ENCODE measurements at regions not wholly inside any gene's neighbourhood (a gene's known extent, or its start where the extent isn't known, plus 50 kb on each side); places are given as distances from the start of the nearest gene placed in this dataset.
"Not testable (repeated sequence)": the region's sequence is repeated elsewhere in the genome, so short reads cannot be mapped to it uniquely, and the experiment has no call there.

DNA sequence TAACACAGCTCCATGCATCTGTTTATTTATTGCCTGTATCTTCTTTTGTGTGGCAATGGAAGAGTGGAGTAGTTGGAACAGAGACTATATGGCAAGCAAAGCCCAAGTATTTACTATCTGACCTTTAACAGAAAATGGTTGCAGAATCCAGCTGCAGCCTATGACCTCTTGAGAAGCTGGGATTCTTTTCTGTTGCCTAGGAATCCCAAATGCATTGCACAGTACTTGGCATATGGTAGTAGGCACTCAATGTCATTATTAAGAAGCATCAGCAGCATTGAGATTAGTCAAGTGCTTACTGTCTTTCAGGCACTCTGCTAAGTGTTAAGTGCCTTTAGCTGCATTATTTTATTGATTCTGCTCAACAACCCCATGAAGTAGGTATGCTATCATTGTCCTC is 331.6 kb downstream of the CCDC85A start:
- no peak for DNase-seq

DNA sequence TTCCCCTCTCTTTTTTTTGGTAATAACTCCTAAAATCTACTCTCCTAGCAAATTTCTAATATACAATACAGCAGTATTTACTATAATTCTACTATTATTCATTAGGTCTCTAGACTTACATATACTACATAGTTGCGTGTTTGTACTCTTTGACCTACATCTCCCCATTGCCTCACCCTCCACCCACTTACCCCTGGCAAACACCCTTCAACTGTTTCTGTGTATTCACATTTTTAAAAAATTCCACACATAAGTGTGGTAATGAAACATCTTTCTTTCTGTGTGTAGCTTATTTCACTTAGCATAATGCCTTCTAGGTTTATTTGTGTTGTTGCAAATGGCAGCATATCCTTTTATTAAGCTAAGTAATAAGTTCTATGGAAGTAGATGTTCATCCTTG is 336.0 kb downstream of the CCDC85A start:
- DNase-seq: no peak

DNA sequence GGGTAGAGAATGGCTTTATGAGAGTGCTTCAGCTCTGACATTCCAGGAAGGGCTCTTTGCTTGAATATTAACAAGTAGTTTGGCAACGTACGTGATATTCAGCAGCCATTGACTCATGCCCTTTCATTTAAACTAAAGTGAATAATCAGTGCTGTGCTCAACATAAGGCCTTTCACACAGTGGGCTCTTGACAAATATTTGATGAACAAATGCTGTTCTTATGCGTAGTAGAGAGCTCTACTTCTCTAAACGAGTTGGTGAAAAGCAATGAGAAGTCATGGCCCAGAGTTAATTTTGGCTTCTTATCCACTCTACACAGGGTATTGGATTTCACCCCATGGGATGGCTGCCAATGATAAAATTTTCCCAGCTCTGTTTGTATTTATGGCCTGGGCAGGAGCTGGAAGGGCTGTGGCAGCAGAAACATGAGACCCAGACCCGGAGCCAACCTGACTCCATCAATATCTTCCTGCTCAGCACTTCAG is 338.9 kb downstream of the CCDC85A start:
- peak; percentile 1 for DNase-seq

DNA sequence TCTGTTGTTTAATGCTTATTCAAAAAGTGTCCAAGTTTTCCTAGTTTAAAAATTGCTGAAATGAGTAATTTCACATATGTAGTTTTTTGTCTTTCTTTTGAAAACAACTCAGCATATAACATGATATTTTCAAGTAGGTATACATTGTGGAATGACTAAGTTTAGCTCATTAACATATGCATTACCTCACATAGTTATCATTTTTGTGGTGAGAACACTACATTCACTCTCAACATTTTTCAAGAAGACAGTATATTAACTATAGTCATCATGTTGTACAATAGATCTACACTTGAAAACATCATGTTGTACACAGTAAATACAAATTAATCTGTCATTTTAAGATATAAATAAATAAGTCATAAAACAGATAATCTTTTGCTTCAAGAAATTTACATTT is 340.0 kb downstream of the CCDC85A start:
- DNase-seq: no peak

DNA sequence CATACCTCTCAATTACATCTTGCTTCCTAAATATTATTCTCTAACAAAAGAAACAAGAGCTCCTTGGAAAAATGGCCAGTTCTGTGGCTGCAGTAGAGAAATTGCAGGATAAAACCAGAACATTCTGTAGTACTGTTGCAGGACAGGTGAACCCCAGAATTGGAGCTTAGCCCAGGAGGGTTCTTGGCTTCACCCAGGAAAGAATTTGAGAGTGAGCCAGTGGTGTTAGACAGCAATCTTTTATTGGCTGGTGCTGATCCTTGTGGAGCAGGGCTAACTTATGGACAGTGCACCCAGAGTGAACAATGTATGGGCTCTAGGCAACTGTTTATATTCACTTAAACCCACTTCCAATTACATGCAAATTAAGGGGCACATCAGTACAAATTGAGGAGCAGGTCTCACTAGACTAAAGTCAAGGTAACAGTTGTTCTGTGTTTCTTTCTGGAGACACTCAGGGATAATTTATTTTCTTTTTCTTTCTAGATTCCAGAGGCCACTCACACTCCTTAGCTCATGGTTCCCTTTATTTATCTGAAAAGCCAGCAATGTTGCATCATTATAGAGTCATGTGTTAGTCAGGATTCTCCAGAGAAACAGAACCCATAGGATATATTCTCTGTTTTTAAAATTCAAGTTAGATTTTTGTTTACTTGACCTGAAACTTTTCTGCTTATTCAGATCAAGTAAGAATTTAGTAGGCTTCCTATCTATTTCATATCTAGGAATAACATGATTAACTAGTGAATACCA is 348.1 kb downstream of the CCDC85A start:
- DNase-seq: no peak

DNA sequence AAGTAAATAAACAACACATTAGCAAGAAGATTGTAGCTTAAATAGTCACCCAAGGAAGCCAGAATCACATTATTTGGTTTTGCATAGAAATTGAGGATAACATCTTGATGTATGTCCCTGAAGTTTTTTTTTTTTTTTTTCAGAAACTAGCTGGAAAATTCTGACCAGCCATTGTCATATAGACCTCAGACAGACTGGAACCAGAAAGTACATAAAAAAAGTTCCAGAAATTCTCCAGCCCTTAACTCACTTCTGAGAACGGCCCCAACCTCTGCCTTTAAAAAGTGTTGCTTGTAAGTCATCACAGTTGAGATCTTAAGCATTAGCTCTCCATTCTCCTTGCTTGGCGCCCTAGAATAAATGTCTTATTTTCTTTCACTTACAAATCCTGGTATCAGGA is 350.5 kb downstream of the CCDC85A start:
- DNase-seq: no peak

DNA sequence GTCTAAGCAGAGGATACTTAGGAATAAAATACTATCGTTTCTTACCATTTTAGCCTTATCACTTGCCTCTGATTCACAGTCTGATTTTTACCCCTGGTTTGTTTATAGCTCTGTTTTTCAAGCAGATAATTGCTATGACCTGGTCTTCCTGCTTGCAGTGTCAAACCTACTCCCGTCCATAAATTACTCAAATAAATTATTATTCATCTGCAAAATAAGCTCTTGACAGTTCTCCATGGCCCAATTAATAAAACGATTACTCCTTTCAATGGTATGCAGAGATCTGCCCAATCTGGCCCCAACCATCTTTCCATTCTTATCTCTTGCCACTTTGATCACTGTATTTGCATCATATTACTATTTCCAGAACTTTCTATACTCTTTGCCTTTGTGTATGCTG is 354.0 kb downstream of the CCDC85A start:
- DNase-seq: no peak

DNA sequence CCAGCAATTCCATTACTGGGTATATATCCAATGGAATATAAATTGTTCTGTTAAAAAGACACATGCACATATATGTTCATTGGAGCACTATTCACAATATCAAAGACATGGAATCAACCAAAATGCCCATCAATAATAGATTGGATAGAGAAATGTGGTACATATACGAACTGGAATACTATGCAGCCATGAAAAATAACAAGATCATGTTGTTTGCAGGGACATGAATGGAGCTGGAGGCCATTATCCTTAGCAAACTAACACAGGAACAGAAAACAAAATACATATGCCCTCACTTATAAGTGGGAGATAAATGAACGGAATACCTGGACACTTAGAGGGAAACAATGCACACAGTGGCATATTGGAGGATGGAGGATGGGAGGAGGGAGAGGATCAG is 355.8 kb downstream of the CCDC85A start:
- DNase-seq: no peak

DNA sequence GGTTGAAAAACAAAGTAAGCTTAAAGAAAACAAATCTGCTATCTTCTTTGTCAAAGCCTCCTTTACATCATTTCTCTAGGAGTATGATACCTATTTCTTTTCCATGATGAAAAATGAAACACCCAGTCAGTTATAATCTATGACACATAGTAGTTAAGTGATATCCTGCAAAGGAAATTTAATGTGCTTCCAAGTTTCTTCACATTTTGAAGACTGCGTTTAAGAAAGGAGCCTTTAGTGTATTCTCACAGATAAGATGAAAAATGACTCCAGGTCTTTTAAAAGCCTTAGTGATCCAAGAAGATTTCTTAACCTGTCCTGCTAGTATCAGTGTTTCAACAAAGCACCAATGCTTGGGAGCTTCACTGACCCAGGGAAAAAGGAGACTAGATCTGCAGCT is 356.7 kb downstream of the CCDC85A start:
- DNase-seq: no peak

DNA sequence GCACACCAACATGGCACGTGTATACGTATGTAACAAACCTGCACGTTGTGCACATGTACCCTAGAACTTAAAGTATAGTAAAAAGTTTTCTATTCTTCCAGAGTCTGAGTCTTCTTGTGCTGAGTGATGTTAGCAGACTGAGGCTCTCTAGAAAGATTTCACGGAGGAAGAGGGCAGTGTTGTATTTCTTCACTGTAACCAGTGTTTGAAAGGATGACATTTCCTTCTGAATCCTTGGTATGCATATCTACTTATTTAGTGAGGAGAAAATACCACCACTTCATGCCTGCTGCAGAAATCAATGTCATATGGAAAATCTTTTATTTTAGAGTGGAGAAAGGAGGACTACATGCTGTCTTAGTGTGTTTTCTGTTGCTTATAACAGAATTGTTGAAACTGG is 357.1 kb downstream of the CCDC85A start:
- no peak for DNase-seq

DNA sequence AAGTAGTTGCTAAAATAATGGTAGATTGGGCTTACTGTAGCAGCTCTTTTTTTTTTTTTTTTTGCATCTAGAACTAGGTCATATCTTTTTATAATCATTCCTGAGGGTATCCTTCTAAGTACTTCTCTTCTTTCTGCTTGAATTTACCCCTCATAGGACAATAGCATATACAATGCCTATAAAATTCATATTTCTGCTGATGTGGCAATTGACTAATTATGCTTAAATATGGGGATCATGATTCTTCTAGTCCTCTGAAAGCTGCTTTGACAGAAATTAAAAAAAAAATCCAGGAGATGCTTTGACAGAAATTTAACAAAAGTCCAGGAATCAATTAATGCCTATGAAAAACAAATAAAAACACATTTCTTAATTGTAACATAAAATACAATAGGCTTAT is 358.4 kb downstream of the CCDC85A start:
- no peak for DNase-seq

DNA sequence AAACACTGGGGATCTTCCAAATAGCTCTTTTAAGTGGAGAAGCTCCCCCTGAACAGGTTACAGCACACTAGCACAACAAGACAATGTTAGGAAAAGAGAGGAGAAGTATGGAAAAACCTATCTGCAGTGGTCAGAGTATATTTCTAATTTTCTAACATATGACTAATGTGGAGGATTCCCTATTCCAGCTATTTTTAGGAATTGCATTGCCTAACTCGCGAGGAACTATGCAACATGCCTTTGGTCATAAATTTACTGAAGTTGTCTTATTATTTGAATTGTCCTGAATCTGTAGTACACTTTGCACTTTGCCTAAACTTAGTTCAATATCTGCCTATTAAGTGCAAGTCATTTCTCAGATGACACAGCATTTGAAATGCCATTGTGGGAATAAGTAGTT is 381.4 kb downstream of the CCDC85A start:
- DNase-seq: no peak

DNA sequence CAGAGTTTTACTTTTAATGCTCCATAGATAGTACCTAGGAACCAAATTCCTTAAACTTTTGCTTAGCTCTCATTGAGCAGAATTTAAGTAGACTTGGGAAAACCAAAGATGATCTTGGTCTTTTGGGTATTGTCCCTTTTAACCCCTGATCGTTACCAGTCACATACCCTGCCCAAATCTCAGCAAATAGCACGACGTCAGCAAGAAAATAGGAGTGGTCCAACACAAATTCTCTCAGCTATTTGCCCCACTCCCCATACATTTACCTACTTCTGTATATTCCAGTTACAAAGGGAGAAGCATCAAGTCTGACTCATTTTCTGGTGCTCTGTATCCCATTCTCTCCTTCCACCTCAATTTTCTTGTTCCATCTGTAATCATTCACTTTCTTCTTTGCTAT is 387.3 kb downstream of the CCDC85A start:
- no peak for DNase-seq

DNA sequence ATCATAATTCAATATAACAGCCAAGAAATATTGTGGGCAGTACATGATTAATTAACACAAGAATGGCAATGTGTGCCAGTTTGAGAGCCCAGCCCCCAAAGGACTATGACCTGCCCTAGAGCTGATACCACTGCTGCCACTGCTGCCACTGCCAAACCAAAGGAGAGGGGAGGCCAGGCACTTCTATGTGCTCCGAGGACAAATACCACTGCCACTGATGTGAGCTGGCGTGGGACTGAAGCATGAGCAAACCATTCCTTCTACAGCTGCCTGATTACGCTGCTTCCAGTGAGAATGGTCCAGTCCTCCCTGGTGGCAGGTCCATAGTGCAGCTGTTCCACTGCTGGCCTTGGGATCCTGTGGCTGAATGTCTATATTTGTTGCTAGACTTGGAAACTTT is 392.2 kb downstream of the CCDC85A start:
- no peak for DNase-seq

DNA sequence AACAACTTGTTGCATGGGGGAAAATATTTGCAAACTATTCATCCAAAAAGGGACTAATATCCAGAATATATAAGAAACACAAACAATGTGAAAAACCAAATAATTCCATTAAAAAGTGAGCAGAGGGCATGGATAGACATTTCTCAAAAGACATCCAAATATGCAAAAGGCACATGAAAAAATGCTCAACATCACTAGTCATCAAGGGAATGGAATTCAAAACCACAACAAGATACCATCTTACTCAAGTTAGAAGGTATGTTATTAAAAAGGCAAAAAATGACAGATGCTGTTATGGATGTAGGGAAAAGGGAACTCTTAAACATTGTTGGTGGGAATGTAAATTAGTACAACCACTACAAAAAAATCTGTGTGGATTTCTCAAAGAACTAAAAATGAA is 396.5 kb downstream of the CCDC85A start:
- DNase-seq: no peak

DNA sequence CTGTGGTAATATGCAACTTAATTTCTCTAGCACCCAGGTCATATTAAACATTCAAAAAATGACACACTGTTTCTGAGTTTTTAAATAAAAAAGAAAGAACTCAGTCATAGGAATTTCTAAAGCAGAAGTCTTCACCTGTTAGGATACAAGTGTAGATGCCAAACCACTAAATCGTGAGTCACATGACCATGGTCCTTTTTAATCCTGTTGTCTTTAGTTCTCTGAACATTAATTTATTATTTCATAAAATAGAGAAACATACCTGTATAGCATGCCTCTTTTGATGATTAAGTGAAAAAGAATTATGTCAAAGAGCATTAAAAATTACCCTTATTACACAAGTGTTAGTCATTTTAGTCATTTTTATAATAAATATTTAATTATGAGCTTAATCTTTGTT is 398.8 kb downstream of the CCDC85A start:
- DNase-seq: no peak

DNA sequence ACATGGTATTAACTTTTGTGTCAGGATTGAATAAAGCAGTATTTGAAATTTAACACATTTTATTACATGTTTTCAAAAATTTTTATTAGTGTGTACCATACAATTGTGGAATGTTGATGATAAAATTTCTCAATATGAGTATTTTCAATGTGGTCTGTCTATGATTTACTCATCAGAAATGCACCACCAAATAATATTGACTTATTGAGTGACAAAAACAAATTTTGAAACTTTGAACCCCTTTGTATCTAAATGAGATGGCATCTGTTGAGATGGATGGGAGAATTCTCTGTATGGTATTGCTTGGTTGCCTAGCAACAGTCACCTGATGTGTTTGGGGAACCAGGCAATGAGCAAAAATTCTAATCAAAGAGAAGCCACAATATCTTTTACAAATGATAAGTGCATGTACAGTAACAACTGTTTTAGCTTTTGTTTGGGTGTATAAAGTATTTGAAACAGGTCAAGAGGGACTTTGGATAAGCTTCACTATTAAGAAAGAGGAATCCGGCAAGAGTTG is 400.1 kb downstream of the CCDC85A start:
- DNase-seq: no peak

DNA sequence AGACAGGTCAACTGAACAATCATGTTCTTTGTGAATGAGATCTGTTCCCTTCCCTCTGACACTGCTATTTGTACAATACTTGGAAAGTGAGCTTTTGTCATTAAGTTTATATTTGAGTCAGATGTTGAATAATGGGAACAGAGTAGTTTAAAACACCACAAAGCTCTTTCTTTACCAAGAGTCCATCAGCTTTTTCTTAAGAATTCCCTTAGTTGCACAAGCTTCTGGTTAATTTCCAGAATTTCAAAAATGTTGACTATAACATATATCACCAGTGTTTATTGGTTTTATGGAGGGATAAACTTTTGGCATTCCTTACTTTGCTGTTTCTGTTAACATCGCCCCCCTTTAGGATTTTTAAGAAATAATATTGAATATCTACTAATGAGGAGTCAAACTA is 403.7 kb downstream of the CCDC85A start:
- no peak for DNase-seq

DNA sequence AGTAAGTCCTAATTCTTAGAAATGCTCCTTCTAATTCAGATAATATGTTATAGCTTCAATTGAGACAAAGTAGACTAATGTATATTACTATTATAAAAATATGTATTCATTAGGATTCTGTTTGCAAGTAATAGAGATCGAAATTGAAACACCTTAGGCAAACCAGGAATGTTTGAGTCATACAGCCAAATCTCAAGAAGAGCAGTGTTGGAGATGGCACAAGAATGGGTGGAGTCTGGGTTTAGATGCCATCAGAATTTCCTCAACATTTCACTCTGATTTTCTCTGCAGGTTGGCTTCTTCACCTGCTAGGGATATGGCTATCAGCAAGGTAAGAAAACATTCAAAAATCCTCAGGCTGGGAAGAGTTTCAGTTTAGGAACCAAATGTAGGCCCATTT is 405.4 kb downstream of the CCDC85A start:
- no peak for DNase-seq

DNA sequence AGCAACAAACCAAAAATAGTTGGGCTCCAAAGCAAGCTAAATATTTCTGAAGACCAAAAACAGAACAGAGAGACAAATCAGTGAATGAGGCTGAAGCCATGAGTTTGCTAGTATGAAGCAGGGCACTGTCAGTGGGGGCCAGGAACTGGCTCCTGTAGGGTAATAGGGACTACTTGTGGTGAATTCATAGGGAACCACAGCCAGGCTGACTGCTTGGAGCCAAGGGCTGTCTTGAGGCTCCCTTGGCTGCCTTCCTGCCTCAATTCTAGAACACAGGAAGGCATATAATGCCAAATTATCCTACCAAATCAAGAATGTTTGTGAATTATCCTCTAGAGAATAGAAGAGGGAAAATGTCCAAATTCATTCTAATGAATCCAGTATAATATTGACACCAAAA is 406.0 kb downstream of the CCDC85A start:
- DNase-seq: no peak

DNA sequence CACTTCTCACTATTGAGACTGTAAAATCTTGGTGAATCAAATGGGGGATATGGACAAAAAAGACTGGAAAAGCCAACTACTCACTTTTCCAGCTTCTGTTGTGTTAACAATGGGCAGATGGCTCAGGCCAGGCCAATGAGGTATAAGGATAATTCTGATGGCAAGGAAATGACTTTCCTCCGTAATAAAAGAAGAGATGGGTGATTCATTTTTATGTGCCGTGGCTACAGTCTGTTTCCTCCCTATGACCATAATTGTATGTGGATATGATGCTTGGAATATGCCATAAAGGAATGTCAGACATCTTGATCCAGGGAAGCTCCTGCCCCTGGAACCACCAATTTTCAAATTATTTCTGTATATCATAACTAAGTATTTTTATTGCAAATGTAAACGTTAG is 406.8 kb downstream of the CCDC85A start:
- no peak for DNase-seq

DNA sequence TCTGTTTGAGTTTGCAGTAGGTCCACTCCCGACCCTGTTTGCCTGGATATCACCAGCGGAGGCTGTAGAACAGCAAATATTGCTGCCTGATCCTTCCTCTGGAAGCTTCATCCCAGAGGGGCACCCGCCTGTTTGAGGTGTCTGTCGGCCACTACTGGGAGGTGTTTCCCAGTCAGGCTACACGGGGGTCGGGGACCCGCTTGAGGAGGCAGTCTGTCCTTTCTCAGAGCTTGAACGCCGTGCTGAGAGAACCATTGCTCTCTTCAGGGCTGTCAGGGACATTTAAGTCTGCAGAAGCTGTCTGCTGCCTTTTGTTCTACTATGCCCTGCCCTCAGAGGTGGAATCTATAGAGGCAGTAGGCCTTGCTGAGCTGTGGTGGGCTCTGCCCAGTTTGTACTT is 422.3 kb downstream of the CCDC85A start:
- DNase-seq: not testable (repeated sequence)

DNA sequence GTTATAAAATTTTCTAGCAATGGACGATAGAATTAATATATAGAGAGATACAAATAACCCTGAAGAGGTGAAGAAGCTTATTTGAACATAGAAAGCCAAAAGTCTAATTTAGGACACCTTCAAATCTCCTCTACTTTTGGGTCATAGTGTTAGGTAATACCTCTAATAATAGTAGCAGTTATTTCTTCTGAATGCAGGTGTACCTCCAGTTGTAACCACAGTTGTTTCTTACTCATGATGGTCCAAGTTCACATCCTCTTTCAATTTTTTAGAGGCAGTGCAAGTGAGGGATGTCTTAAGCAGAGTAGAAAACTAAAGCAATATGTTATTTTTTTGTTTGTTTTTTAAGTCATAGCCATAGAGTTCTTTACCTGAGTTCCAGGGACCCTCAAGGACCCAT is 429.5 kb downstream of the CCDC85A start:
- DNase-seq: no peak

DNA sequence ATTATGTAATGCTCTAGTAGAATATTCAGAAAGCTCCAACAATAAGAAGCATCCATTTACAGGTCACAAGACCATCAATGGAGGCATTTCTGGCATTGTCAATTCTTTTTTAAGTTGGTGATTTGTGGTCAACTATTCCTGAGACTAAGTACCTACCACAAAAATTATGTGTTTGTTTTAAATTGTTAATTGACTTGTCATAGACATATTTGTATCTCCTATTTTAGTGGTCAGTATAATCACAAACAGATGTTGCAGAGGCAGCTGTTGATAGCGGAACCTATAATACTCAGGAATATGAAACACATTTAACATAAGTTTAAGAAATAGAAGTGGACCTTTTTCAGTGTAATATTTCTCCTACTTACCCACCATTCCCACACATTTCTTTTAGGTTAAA is 430.1 kb downstream of the CCDC85A start:
- DNase-seq: no peak

DNA sequence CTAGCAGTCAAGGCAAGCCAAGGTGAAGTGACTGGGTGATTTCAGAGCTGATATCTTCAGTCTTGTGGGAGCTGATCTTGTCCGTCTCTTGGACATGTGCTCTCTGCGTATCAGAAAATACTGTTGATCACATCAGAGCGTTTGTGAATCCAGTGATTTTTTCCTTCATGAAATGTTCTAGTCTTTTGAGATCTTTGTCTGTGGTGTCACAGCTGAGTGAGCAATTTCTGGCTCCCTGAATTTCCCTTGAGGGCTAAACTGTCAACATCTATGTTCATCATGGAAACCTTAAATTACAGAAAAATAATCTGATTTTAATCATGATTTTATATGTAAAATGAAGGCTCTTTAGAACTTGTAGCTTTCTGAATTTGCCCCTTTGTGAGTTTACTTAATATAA is 432.0 kb downstream of the CCDC85A start:
- no peak for DNase-seq

Data from right kidney (tissue), 1 donor.